ENCODE measurements at regions not wholly inside any gene's neighbourhood (a gene's known extent, or its start where the extent isn't known, plus 50 kb on each side); places are given as distances from the start of the nearest gene placed in this dataset.

- no peak for DNase-seq
Measured at GRCh38 chr1:114314098-114314497, 160.4 kb upstream of the SYT6 start.

DNA sequence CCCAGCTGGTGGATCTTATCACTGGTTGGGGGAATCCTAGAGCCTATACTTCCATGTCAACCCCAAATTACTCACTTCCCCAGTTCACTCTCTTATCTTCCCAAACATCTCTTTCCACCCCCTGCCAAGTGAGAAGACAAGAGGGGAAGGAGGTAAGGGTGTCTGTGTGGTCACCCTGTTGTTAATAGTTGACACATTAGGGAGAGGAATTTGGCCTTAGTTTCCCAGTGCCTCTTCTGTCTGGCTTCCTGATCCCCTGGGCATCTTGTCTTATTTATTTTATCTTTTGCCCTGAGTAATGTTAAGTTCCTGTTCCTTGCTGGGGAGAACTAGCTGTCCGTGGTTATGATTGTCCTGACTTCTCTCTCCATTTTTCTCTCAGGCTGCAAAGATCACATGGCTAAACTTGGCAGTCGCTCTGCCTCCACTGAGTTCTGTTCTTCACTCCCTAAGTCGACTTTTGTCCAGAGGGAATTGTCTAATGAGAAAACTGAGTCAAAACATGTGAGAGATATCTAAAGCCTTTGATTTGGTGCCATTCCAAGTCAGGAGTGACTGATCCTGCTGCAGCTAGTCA, 157.1 kb upstream of the SYT6 start:
- DNase-seq: no peak

GRCh38 chr1:114302821-114303220, 149.2 kb upstream of the SYT6 start:
- no peak for DNase-seq

- no peak for DNase-seq
Measured at GRCh38 chr1:114299331-114299975, 145.8 kb upstream of the SYT6 start.

- DNase-seq: no peak
Measured at GRCh38 chr1:114298008-114298407, 144.3 kb upstream of the SYT6 start.

DNA sequence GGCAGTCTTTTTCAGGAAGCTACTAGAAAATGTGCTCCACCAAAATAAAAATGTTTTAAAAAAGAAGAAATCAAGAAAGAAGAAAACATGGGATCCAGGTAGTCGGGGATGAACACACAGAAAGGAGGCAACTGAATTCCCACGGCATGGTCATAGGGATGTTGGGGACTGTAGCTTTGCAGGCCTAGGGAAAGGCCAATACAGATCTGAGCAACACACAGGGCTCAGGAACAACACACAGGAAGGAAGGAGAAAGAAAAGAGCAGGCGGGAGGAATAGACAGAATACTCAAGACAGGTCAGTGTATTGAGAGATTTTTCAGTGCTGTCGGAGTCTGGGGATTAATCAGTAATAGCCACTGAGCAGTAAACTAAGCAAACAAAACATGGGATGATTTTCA, 142.7 kb upstream of the SYT6 start:
- no peak for DNase-seq

DNA sequence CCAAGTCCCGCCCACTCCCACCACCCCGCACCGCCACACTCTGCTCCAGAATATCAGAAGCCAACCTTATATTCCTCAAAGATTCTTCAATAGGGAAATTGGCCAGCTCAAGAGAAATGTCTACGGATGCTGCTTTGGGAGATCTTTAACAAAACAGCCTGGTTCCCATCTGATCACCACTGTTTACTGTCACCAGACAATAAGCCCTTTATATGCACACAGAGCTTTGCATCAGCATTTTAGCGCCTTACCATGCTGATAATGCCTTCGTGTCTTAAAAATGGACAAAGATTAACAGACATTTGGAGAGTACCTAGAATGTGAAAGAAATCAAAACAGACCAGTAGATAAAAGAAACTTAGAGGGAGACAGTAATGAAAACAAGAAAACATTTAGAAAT, 141.7 kb upstream of the SYT6 start:
- no peak for DNase-seq

- no peak for DNase-seq
Measured at GRCh38 chr1:114292835-114293234, 139.2 kb upstream of the SYT6 start.

- DNase-seq: no peak
Measured at GRCh38 chr1:114292194-114292593, 138.5 kb upstream of the SYT6 start.

- no peak for DNase-seq
Measured at GRCh38 chr1:114290776-114291175, 137.1 kb upstream of the SYT6 start.

DNA sequence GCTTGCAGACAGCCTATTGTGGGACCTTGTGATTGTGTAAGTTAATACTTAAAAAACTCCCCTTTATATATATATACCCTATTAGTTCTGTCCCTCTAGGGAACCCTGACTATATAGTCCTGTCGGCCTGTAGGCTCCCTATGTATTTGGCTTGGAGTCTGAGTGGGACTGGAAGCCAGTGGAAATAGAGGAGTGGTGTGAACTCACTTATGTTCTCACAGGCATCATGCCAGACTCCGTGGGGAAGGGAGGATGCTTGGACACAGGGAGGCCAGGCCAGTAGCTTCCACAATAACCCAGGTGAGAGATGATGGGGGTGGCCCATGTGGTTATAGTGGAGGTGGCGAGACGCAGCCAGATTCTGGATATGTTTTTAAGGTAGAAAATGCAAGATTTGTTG, 136.7 kb upstream of the SYT6 start:
- DNase-seq: no peak

DNA sequence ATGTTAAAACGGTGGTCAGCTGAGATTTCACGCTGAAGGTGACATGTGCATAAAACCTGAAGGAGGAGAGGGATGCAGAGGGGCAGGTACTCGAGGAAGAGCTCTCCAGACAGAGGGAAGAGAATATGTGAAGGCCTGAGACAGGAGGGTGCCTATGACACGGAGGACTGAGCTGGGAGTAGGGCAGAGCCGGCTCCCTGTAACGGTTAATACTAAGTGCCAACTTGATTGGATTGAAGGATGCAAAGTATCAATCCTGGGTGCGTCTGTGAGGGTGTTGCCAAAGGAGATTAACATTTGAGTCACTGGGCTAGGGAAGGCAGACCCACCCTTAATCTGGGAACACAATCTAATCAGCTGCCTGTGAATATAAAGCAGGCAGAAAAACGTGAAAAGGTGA, 136.2 kb upstream of the SYT6 start:
- DNase-seq: no peak

- DNase-seq: no peak
Measured at GRCh38 chr1:114289306-114289705, 135.6 kb upstream of the SYT6 start.

DNA sequence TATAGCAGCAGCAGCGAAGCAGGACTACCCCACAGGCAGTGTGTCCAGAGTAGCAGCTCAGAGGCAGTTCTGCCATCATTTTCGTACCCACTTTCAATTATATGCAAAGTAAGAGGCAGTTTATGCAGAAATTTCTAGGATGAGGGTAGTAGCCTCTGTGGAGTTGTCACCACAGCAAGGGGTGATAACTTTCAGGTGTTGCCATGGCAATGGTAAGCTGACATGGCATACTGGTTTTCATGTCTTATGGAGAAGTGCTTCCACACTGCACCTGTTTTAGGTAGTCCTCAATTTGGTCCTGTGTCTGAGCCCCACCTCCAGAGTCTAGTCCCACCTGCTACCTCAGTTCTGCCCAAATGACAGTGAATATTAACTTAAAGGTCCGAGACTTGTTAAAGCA, 133.3 kb upstream of the SYT6 start:
- DNase-seq: no peak

DNA sequence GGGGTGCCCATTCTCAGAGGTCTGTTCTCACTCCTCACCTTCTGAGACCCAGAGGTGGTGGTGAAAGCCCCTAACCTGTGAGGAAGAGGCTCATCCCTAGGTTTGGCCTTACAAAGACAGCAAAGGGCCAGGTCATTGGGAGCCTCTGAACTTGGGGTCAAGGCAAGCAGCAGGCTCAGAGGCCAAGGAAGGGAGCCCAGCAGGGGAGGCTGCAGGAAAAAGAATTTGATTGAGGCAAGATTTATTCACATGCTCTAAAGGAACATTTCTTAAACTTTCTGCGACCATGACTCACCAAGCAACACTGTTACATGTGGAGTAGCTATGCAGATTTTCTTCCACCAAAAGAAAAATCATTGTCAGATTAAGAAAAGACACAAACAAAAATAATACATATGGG, 132.5 kb upstream of the SYT6 start:
- DNase-seq: no peak

DNA sequence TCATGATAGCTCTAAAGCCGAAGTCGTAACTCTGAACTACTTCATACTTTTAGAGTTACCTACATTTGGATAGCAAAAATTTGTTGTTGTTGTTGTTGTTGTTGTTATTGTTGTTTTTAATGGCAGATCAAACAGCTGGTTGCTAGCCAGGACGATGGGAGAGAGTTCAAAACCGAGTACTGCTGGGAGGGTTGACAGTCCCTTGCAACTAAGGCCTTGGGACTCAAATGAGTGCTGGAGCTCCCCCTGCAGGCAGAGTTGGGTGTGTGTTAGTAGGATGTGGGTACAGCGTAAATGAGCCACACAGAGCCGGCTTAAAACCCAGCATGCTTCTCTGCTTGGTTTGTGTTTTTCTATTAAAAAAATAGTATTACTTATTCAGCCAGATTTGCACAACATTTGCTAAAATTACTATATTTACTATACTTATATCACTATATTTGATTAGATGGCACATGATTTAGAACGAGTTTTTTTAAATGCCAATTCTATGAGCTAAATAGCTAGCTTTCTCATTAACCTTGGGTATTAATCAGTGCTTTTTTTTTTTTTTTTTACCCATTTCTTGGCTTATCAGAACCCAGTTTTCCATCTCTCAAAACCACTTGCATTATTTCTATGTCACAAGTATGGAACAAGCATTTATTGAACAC, 129.2 kb upstream of the SYT6 start:
- DNase-seq: peak; percentile 60

- no peak for DNase-seq
Measured at GRCh38 chr1:114278911-114279310, 125.2 kb upstream of the SYT6 start.

DNA sequence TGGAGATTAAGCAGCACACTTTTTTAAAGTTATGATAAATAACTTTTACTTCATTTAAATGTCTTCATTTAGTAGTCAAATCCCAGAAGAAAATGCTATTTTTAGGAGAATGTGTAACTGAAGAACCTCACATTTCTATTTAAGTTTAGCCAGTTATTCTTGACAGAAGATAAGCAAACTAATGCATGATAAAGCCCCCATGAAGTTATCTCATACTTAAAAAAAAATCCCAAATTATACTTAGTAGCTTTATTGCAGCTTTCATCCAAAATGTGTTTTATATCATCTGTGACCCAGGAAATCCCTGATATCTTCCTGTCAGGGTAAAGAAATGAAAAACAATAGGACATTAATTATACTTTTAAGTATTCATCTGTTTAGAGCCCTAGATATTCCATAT, 124.8 kb upstream of the SYT6 start:
- DNase-seq: no peak

DNA sequence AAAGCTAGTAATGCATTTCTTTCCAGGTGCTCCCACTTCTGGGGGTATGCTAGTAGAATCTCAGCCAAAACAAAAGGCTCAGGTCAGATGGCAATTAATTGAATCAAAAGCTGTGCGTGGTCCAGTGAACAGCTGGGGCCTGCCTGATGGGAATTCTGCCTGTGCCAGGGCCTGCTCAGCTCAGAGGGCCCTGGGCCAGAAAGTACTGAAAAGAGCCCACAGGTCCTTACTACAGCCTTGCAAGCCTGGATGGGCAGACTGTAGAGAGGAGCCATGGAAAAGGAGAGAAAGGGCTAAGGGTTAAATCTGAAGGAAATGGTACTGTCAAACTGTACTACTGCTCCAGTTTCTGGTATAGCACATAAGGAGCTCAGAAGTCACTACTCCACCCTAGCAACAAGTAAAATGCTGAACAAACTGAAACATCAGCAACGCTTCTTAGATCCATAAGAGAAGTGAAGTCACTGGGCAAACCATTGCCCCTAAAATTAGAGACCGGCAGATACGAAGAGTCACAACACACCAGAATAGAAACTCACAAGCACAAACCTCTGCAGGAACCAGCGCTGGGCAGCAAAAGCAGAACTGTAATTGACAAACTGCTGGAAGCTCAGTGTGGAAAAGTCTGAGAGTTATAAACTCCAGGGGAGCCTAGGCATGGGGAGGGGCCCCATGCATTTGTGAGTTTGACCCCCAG, 121.1 kb upstream of the SYT6 start:
- no peak for DNase-seq

DNA sequence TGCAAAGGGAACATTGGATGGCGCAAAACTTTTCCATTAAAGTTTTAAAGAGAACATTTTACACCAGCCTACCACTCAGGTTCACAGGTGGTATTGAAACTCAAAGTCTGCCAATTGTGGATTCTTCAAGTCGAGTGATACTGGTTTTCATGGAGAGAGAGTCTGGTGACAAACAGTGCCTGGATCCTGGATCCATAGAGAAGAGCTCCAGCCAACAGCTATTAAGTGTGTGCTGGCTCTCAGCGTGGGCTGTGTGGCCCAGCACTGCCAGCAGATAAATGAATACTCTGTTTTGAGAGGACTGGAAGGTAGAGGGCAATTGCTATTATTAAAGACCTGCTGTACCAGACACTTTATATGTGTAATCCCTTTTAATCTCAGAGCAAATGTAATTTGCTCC, 118.9 kb upstream of the SYT6 start:
- DNase-seq: no peak

DNA sequence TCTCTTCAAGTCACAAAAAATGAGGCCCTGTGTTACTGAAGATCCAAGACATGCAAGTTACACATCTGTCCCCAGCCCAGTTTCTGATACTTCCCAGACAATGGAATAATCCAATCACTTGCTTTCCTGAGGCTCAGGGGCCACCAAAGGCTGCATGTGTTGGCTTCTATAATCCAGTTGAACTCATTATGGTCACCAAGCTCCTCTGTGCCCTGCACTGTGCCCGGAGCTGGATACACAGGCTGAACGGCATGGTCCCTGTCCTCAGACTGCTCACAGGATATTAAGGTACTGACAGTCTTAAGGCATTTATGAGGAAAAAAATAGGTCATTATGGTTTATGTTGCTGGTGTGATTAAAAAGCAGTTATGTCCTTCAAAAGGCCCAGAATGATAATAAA, 117.0 kb upstream of the SYT6 start:
- DNase-seq: no peak

DNA sequence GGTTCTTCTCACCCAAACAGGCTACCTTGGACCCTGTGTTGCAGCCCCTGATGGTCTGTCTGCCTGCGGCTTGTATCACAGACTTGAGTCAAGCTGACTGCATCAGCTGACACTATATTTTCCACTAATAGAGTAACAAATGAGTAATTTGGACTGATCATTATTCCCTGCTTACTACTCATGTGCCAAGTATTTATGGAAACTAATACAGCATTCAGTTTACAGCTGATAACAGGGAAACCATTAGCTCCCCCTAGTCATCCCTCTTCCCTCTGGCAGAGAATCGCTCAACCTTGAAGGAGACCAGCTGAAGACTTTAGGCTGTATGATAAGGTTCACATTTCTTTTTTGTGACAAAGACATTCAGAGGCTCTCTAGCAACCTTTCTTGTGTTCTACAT, 116.6 kb upstream of the SYT6 start:
- DNase-seq: no peak

DNA sequence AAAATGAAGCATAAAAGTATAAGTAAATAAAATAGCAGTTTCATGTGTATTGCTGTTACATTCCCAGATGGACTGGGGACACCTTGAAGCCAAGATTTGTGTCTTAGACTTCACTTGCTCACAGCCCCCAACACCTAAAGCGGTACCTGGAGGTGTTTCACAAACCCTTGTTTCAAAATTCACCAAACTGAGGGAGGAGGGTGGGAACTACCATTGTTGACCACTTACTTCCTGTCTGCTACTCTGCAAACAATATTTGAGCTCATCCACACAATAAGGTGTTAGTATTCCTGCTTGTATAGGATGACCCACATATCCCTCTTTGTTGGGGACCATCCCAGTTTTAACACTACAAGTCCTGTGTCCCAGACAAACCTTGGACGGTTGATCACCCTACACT, 115.9 kb upstream of the SYT6 start:
- DNase-seq: no peak

- DNase-seq: no peak
Measured at GRCh38 chr1:114263343-114263742, 109.7 kb upstream of the SYT6 start.
